ENCODE measurements at regions not wholly inside any gene's neighbourhood (a gene's known extent, or its start where the extent isn't known, plus 50 kb on each side); places are given as distances from the start of the nearest gene placed in this dataset.

- Histone ChIP-seq H3K4me1 (ENCODE audit: control insufficient read depth in 1 of 2, insufficient read depth in 2 of 2, low read length in 2 of 2) (no peaks in the 10 kb centered on the region), H3K9me3 (ENCODE audit: control insufficient read depth, low read length) (no peaks in the 10 kb centered on the region), H3K27ac (ENCODE audit: low read depth in 1 of 2, low read length in 2 of 2) (no peak overlapping the region), H3K27me3 (ENCODE audit: control insufficient read depth in 1 of 2, insufficient read depth in 2 of 2, low read length in 1 of 2) (no peaks in the 10 kb centered on the region), H3K4me3 (ENCODE audit: low read length in 2 of 2) (no peak overlapping the region), H3K36me3 (ENCODE audit: control insufficient read depth in 1 of 2, insufficient read depth in 2 of 2, low read length in 1 of 2) (no peaks in the 10 kb centered on the region)
- ATAC-seq (ENCODE audit: low FRiP score) (no peak), DNase-seq (no peak)
- intact Hi-C loops (cut with DNase I), result loop anchor here in 1 of 2 donors (10.0 kb wide), 1 partner anchor 271 kb away; no protein-coding TSS in a partner anchor
- WGBS, 2 donors, result 92 to 95% methylated on average over 1 of the region's 1 CpG
Measured at GRCh38 chr2:71886241-71886640, 261.4 kb downstream of the CYP26B1 start.

GRCh38 chr2:71884303-71885042 is 263.2 kb downstream of the CYP26B1 start:
- no peak for DNase-seq
- Histone ChIP-seq H3K9me3 (ENCODE audit: control insufficient read depth, low read length) (no peaks in the 10 kb centered on the region), H3K27me3 (ENCODE audit: control insufficient read depth in 1 of 2, insufficient read depth in 2 of 2, low read length in 1 of 2) (no peaks in the 10 kb centered on the region), H3K4me3 (ENCODE audit: low read length in 2 of 2) (no peak overlapping the region), H3K27ac (ENCODE audit: low read depth in 1 of 2, low read length in 2 of 2) (no peak overlapping the region), H3K4me1 (ENCODE audit: control insufficient read depth in 1 of 2, insufficient read depth in 2 of 2, low read length in 2 of 2) (peaks cover 0 to 5% of the 10 kb centered on the region in 2 donors), H3K36me3 (ENCODE audit: control insufficient read depth in 1 of 2, insufficient read depth in 2 of 2, low read length in 1 of 2) (no peaks in the 10 kb centered on the region)
- no peak for ATAC-seq (ENCODE audit: low FRiP score)
- 86 to 89% methylated on average over 7 of the region's 7 CpGs for WGBS, 2 donors
- intact Hi-C loops (cut with DNase I), result loop anchor here in 1 of 2 donors (5.0 to 10.0 kb wide), 3 partner anchors 37 to 270 kb away; no protein-coding TSS in a partner anchor

DNA sequence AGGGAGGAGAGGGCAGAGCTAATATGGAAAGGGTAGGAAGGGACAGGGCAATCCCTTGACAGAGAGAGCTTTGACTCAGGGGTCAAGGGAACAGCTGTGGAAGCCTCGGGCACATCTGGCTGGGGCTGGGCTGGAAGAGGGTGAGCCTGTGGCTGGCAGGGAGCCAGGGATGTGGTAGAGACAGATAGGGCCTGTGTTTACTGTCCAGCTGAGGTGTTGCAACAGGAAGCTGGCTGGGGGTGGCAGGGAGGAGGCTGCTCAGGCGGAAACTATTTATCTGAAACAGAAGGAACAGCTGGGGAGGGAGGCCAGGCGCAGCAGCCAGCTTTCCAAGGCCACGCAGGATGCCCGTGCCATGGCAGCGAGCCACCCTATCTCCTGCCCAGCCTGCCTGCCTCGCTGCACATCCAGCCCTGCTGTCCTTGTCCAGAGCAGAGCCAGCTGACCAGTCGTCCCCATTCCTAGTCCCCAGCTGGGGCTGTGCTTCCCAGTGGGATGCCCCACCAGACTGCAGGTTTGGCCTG is 264.7 kb downstream of the CYP26B1 start:
- H3K9me3 ChIP-seq (ENCODE audit: control insufficient read depth, low read length), result no peaks in the 10 kb centered on the region
- H3K4me3 ChIP-seq (ENCODE audit: low read length in 2 of 2), result no peak overlapping the region
- DNase-seq, result peak; percentile 79 to 89
- 9 to 10% methylated on average over 8 of the region's 8 CpGs for WGBS, 2 donors
- peak; percentile 28 for ATAC-seq (ENCODE audit: low FRiP score)
- H3K4me1 ChIP-seq (ENCODE audit: control insufficient read depth in 1 of 2, insufficient read depth in 2 of 2, low read length in 2 of 2), result peaks cover 0 to 5% of the 10 kb centered on the region in 2 donors
- no peaks in the 10 kb centered on the region for H3K27me3 ChIP-seq (ENCODE audit: control insufficient read depth in 1 of 2, insufficient read depth in 2 of 2, low read length in 1 of 2)
- H3K36me3 ChIP-seq (ENCODE audit: control insufficient read depth in 1 of 2, insufficient read depth in 2 of 2, low read length in 1 of 2), result no peaks in the 10 kb centered on the region
- intact Hi-C loops (cut with DNase I), result loop anchor here in 1 of 2 donors (5.0 to 10.0 kb wide), 3 partner anchors 36 to 268 kb away; no protein-coding TSS in a partner anchor
- H3K27ac ChIP-seq (ENCODE audit: low read depth in 1 of 2, low read length in 2 of 2), result no peak overlapping the region

DNA sequence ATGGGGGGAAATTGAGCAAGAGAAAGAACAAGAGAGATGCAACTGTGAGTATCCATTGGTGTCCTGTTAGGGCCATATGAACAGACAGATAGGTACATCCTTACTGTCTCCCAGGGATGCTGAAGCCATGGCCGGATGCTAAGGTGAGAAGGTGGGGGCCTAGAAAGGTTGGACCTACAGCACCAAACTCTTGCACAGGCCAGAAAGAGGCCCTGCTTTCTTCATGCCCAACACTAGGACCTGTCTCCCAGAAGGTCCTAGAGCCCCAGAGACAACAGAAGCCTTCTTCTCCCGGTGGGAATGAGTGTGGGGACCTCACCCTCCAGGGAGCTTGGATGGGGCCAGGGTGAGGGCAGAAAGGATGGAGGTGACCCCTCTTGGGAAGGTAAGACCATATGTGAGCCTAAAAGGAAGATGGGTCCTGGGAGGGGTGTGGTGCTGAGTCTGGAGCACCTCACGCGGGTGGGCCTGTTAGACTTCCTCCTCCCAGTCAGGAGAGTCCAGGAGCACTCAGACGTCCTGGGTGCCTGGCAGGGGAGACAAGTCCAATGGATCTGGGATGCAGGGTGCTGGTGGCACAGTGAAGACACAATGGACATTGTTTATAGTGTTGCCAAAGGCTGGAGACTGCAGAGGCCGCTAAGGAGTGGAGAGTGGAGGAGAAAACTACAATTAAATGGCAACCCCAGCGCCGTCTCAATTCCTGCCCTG is 265.3 kb downstream of the CYP26B1 start:
- Histone ChIP-seq H3K36me3 (ENCODE audit: control insufficient read depth in 1 of 2, insufficient read depth in 2 of 2, low read length in 1 of 2) (no peaks in the 10 kb centered on the region), H3K27ac (ENCODE audit: low read depth in 1 of 2, low read length in 2 of 2) (no peak overlapping the region), H3K9me3 (ENCODE audit: control insufficient read depth, low read length) (no peaks in the 10 kb centered on the region), H3K27me3 (ENCODE audit: control insufficient read depth in 1 of 2, insufficient read depth in 2 of 2, low read length in 1 of 2) (no peaks in the 10 kb centered on the region), H3K4me3 (ENCODE audit: low read length in 2 of 2) (no peak overlapping the region), H3K4me1 (ENCODE audit: control insufficient read depth in 1 of 2, insufficient read depth in 2 of 2, low read length in 2 of 2) (peaks cover 0 to 5% of the 10 kb centered on the region in 2 donors)
- no peak for DNase-seq
- ATAC-seq (ENCODE audit: low FRiP score), result no peak
- intact Hi-C loops (cut with DNase I), result loop anchor here in 1 of 2 donors (5.0 to 10.0 kb wide), 3 partner anchors 35 to 268 kb away; no protein-coding TSS in a partner anchor
- WGBS, 2 donors, result 88 to 92% methylated on average over 8 of the region's 8 CpGs

GRCh38 chr2:71880846-71881610 is 266.6 kb downstream of the CYP26B1 start:
- 40% methylated on average over 4 of the region's 4 CpGs for WGBS, 2 donors
- no peaks in the 10 kb centered on the region for H3K27me3 ChIP-seq (ENCODE audit: control insufficient read depth in 1 of 2, insufficient read depth in 2 of 2, low read length in 1 of 2)
- intact Hi-C loops (cut with DNase I), result loop anchor here in 1 of 2 donors (1.0 to 10.0 kb wide), 4 partner anchors 34 to 266 kb away; no protein-coding TSS in a partner anchor
- no peaks in the 10 kb centered on the region for H3K36me3 ChIP-seq (ENCODE audit: control insufficient read depth in 1 of 2, insufficient read depth in 2 of 2, low read length in 1 of 2)
- peak; percentile 81 for ATAC-seq (ENCODE audit: low FRiP score)
- H3K4me3 ChIP-seq (ENCODE audit: low read length in 2 of 2), result no peak overlapping the region
- peak overlapping the region in 1 of 2 donors; percentile 12 for H3K27ac ChIP-seq (ENCODE audit: low read depth in 1 of 2, low read length in 2 of 2)
- peaks cover 0 to 5% of the 10 kb centered on the region in 2 donors for H3K4me1 ChIP-seq (ENCODE audit: control insufficient read depth in 1 of 2, insufficient read depth in 2 of 2, low read length in 2 of 2)
- DNase-seq, result peak; percentile 88 to 94
- H3K9me3 ChIP-seq (ENCODE audit: control insufficient read depth, low read length), result no peaks in the 10 kb centered on the region

DNA sequence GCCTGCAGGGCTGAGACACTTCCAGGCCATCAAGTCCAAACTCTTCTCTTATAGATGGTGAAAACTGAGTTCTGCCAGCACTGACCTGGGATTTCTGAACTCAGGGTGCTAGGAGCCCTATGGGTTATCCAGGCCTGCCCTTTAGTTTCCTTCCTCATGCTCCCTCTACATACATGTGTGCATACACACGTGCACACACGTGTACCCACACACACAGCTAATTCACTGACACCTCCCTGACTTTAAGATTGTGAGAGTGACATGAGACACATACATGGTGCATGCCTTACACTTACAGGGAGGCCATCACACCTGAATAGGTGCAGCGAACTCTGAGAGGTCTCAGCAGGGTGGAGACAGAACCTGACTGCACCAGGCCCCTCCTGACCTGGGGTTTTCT is 267.4 kb downstream of the CYP26B1 start:
- Histone ChIP-seq H3K9me3 (ENCODE audit: control insufficient read depth, low read length) (no peaks in the 10 kb centered on the region), H3K4me3 (ENCODE audit: low read length in 2 of 2) (no peak overlapping the region), H3K27me3 (ENCODE audit: control insufficient read depth in 1 of 2, insufficient read depth in 2 of 2, low read length in 1 of 2) (no peaks in the 10 kb centered on the region), H3K27ac (ENCODE audit: low read depth in 1 of 2, low read length in 2 of 2) (no peak overlapping the region), H3K36me3 (ENCODE audit: control insufficient read depth in 1 of 2, insufficient read depth in 2 of 2, low read length in 1 of 2) (no peaks in the 10 kb centered on the region), H3K4me1 (ENCODE audit: control insufficient read depth in 1 of 2, insufficient read depth in 2 of 2, low read length in 2 of 2) (peaks cover 0 to 5% of the 10 kb centered on the region in 2 donors)
- DNase-seq, result no peak
- ATAC-seq (ENCODE audit: low FRiP score), result no peak
- WGBS, 2 donors, result 94% methylated on average over 3 of the region's 3 CpGs
- intact Hi-C loops (cut with DNase I), result loop anchor here in 1 of 2 donors (5.0 to 10.0 kb wide), 3 partner anchors 33 to 265 kb away; no protein-coding TSS in a partner anchor

- no peak for ATAC-seq (ENCODE audit: low FRiP score)
- DNase-seq, result no peak
- Histone ChIP-seq H3K4me1 (ENCODE audit: control insufficient read depth in 1 of 2, insufficient read depth in 2 of 2, low read length in 2 of 2) (peaks cover 0 to 5% of the 10 kb centered on the region in 2 donors), H3K9me3 (ENCODE audit: control insufficient read depth, low read length) (no peaks in the 10 kb centered on the region), H3K36me3 (ENCODE audit: control insufficient read depth in 1 of 2, insufficient read depth in 2 of 2, low read length in 1 of 2) (no peaks in the 10 kb centered on the region), H3K27ac (ENCODE audit: low read depth in 1 of 2, low read length in 2 of 2) (no peak overlapping the region), H3K4me3 (ENCODE audit: low read length in 2 of 2) (no peak overlapping the region), H3K27me3 (ENCODE audit: control insufficient read depth in 1 of 2, insufficient read depth in 2 of 2, low read length in 1 of 2) (no peaks in the 10 kb centered on the region)
- intact Hi-C loops (cut with DNase I), result loop anchor here in 1 of 2 donors (5.0 to 10.0 kb wide), 3 partner anchors 32 to 265 kb away; no protein-coding TSS in a partner anchor
- WGBS, 2 donors, result 66 to 67% methylated on average over 12 to 13 of the region's 13 CpGs
Measured at GRCh38 chr2:71879509-71880184, 268.0 kb downstream of the CYP26B1 start.
